ENCODE measurements at regions not wholly inside any gene's neighbourhood (a gene's known extent, or its start where the extent isn't known, plus 50 kb on each side); places are given as distances from the start of the nearest gene placed in this dataset.

DNA sequence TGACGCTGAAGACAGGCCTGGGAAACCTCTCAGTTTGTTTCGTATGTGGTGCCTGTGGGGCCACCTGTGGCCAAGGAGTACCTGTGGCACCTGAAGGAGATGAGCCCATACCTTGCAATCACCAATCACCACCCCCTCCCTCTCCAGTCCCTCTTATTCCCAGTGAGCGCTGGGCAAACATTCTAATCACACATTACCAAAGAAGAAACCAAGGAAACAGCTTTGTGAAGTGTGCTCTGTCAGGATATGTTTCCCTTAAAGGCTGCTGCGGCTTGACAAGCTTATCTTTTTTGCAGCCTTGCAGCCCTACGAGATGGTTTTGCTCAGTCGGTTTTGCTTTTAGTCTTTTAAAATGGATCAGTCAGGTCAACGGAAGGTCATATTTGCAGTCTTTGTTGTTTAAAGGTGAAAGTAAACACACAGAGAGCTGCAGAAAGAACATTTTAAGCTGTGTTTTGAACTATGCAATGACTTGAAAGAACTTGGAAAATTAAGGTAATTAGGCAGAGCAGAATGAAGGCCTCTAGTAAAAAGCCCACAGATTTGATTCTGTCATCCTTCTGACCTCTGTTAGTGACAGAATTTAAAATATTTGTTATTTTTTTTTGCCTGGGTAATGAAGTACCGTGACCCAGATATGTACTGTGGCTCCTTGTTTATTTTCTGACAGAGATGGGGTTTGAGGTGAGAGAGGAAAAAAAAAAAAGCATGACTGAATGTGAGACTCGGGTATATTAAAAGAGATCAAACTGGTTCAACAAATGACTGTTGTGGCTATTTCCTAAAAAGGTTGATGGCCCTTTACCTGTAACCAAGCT is 461.4 kb downstream of the NSUN3 start:
- no peak for TF ChIP-seq EZH2phosphoT487 (IDR thresholded peaks at IDR 0.05; ENCODE audit: low read depth, severe bottlenecking, unreplicated experiment)
- TF ChIP-seq, protein P1, sequence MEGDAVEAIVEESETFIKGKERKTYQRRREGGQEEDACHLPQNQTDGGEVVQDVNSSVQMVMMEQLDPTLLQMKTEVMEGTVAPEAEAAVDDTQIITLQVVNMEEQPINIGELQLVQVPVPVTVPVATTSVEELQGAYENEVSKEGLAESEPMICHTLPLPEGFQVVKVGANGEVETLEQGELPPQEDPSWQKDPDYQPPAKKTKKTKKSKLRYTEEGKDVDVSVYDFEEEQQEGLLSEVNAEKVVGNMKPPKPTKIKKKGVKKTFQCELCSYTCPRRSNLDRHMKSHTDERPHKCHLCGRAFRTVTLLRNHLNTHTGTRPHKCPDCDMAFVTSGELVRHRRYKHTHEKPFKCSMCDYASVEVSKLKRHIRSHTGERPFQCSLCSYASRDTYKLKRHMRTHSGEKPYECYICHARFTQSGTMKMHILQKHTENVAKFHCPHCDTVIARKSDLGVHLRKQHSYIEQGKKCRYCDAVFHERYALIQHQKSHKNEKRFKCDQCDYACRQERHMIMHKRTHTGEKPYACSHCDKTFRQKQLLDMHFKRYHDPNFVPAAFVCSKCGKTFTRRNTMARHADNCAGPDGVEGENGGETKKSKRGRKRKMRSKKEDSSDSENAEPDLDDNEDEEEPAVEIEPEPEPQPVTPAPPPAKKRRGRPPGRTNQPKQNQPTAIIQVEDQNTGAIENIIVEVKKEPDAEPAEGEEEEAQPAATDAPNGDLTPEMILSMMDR (IDR thresholded peaks at IDR 0.05; ENCODE audit: poor library complexity) = no peak
